NCI-H187 (cell line): ENCODE measurements at regions not wholly inside any gene's neighbourhood (a gene's known extent, or its start where the extent isn't known, plus 50 kb on each side); places are given as distances from the start of the nearest gene placed in this dataset.
"Not testable (repeated sequence)": the region's sequence is repeated elsewhere in the genome, so short reads cannot be mapped to it uniquely, and the experiment has no call there.

Experiments
- DNase-seq, 2 experiments: peaks; one replicate each; lab custom pipeline; 2025; lab: John Stamatoyannopoulos, UW

- no peak for DNase-seq
Measured at GRCh38 chr13:24618011-24618955, 61.9 kb upstream of the ATP12A start.

GRCh38 chr13:24619282-24619681 lies 60.9 kb upstream of the ATP12A start:
- no peak for DNase-seq

GRCh38 chr13:24622481-24623148 lies 57.6 kb upstream of the ATP12A start:
- DNase-seq: not testable (repeated sequence)

DNA sequence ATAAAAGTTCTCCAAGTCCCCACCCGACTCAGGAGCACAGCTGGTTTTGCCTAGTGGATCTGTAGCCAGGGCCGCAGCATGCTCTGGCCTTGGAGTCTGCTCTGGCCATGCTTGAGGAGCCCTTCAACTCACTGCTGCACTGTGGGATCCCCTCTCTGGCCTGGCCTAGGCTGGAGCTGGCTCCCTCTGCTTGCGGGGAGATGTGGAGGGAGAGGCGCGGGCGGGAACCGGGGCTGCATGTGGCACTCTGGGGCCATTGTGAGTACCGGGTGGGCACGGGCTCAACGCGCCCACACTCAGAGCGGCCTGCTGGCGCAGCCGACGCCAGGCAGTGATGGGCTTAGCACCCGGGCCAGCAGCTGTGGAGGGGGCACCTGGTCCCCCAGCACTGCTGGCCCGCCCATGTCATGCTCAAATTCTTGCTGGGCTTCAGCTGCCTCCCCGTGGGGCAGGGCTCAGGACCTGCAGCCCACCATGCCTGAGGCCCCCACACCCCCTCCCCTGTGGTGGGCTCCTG lies 57.0 kb upstream of the ATP12A start:
- no peak for DNase-seq

- no peak for DNase-seq
Measured at GRCh38 chr13:24624363-24624762, 55.8 kb upstream of the ATP12A start.

GRCh38 chr13:24624801-24625231 lies 55.4 kb upstream of the ATP12A start:
- no peak for DNase-seq

DNA sequence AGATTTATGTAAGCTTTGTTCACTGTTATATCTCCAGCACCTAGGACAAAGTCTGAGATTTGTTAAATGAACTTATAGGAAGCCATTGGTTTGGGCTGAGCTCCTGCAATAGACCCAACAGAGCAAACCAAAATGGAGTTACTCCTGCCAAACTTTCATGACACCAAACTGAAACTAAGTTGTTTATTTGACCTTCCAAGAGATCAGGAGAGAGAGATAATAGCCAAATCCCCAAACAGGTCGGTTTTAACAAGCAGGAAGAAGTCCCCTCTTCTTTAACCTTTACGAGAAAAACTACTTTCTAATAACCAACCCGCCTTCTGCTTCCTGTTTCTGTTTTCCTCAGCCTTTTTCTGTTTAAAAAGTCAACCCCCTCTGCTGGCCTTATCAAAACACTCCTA lies 54.9 kb upstream of the ATP12A start:
- no peak for DNase-seq

DNA sequence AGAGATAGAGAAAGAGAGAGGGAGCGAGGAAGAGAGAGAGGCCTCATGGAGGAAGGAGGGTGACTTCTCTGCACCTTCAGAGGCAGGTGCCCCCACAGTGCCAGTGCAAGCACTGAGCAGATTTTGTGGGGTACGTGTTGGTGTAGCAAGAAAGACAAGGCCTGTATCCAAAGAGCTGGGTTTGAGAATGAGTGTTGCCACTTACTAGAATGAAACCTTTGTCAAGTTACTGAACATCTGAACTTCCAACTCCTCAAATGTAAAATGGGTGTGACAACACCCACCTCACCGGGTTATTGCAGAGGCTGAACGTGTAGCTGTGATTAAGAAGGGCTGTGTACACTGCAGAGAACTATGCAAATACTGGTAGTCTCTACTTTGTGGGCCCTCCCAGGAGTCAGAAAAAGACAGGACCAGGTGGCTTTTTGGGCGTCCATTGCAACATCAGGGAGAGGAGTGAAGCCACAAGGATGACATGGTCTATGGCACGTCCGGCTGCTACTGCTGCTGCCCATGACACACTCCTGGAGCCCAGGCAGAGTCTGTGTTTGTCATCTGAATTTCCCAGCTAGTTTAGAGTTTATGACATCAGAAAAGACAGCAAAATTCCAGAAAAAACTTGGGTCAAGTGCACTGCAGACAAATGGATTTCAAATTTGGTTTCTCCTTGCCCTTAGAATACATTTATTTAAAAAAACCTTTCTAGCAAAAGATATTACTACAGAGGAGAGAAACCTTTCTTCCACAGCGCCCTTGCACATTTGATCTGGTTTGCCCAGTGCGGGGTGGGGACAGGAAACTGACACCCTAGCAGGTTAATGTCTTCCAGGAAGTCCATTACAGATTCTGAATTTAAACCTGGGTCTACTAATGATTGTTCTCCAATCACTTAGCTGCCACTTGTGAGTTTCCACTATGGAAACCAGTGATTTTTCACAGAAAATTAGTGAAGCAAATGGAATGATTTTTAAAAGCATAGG lies 54.0 kb upstream of the ATP12A start:
- no peak for DNase-seq

GRCh38 chr13:24627090-24627714 lies 53.0 kb upstream of the ATP12A start:
- no peak for DNase-seq

DNA sequence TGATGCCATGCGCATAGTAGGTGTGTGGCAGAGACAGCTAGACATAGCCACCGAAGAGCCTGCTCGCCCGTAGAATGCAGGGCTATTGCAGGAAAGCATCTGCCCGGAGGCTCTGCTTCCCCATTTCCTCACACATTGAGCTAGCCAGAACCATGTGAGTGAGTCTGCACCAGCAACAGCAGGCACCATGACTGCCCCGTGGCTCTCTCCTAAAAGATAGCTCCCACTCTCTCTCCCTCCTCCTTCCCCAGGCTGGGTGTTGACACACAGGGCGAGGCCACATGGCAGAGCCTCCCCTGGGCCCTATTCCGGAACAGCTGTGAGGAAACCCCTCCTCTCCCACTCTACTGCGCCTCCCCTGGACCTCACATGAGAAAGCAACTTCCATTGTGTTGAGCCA lies 52.3 kb upstream of the ATP12A start:
- DNase-seq: peak in 1 of 2 experiments; percentile 2

DNA sequence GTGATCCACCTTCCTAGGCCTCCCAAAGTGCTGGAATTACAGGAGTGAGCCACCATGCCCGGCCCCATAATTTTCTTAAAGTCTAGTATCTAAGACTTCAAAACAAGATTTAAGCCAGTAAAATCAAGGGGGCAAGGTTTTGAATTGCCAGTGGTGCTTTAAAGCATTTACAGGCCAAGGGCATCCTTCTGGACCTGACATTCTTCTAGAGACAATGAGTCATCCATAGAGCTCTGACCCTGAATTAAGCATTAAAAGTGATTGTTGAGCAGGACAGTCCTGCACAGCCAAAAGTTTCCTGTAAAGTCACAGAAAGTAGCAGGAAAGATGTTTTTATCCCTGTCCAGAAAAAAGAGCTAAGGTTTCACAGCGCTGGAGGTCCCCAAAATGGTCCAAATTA lies 50.9 kb upstream of the ATP12A start:
- DNase-seq: no peak

DNA sequence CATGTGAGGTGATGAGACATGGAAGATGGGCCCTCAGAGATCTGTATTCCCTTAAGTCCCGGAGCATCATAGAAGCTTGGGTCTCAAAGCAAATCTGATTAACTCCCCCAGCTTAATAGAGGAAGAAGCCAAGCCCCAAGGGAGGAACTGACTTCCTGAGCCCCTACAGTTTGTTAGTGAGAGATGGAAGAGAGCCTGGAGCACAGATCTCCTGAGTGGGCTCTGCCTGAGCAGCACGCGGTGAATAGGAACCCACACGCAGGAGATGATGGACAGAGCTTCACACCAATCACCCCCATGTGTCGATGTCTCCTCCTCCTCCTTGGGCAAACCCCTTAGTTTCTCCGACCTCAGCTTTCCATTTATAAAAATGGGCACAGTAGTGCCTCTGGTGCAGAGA lies 50.1 kb upstream of the ATP12A start:
- DNase-seq: no peak
